Skin epidermis (tissue), 12 donors: ENCODE measurements at regions not wholly inside any gene's neighbourhood (a gene's known extent, or its start where the extent isn't known, plus 50 kb on each side); places are given as distances from the start of the nearest gene placed in this dataset.

Experiments
- H3K27ac ChIP-seq, 21 experiments: fragments of 200-600 bp; sonication (generic) in 11 of 21; one replicate each; pipeline ENCODE4 v1.5.0; 2020; ENCODE audit warnings: mild to moderate bottlenecking in 3 of 21, inconsistent platforms in 2 of 21, moderate library complexity in 2 of 21
- H3K4me3 ChIP-seq, 7 experiments: fragments of 200-600 bp; sonication (generic) in 2 of 7; one replicate each; pipeline ENCODE4 v1.5.0; 2020; ENCODE audit warnings: inconsistent platforms in 2 of 7, mild to moderate bottlenecking in 2 of 7, moderate library complexity in 1 of 7

DNA sequence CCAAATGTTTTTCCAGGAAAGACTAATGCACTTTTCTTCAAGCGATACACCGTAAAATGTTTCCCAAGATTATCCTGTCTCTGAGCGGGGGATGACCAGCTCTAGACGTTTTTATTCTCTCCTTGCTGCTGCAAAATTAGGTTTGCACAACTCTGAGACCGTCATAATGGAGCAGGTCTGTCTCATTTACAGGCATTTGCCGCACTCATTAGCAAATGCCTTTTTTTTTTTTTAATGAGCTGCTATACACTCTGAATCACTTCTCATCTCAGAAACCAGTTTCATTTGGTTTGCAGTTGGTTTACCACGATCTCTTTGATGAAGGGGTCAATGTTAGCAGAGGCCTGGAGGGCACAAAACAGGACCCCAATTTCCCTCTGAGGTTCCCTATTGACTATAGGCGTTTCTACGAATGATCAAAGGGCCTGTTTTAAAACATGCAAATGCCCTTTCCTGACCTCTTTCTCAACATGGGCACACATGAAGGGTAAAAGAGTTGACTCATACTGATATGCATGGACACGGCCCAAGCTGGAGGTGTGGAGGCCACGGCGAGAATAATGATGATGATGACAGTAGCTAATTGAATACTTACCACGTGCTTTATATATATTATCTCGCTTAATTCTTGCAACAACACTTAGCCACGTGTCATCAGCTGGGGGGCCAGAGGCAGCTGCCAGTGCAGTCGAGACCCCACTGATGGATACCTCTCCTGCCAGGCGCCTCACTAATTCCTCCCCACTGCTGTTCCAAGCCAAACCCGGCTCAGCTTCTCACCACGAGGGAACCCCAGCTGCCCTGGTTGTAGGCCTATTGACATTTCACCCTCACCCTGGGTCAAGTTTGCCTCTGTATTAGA is 89.9 kb upstream of the PTCH1 start:
- no peak overlapping the region for H3K27ac ChIP-seq
- H3K4me3 ChIP-seq, result no peak overlapping the region

DNA sequence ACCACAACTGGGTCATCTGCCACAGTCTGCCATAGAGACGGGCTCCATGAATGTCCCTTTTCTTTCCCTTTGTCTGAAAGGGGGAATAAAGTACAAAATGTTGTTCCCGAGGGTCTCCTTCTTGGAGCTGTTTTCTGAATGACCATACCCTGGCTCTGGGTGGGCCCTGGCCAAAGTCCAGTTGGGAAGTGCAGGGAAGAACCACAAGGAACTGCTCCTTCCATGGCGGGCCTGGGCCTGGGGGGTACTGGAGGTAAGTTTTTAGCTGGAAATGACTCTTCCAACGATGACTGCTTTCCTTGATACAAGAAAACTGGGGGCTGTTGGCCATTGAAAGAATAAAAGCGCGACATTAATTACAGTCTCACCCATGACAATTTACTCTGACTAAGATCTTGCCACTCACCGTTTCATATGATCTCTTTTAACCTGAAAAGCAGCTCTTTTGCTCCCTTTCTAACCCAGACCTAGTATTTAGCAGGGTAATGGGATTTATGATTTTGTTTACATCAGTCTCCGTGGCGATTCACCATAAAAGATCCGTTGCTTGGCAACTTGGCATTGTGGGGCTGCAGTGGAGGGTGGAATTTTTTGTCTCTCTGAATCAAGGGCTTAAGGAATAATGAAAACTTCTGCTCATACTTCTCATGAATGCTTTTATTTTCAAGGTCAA is 89.2 kb upstream of the PTCH1 start:
- Histone ChIP-seq H3K4me3 (no peak overlapping the region), H3K27ac (no peak overlapping the region)

DNA sequence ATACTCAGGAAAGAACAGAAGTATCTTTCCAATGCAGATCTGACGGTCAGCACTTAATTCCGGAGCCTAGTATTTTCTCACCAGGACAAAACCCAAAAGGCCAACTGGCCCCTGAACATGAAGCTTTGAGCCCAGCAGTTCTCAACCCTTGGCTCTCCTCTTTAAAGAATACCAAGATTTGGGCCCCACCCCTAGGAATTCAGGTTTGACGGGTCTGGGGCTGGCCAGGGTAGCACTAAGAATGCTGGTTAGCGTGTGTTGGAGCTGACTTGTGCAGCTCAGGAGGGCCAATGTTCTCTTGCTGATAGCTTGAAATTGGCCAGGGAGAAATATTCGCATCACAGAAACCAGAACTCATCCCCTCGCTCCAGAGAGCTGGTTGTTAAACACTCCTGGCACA is 88.3 kb upstream of the PTCH1 start:
- no peak overlapping the region for H3K4me3 ChIP-seq
- H3K27ac ChIP-seq, result no peak overlapping the region

DNA sequence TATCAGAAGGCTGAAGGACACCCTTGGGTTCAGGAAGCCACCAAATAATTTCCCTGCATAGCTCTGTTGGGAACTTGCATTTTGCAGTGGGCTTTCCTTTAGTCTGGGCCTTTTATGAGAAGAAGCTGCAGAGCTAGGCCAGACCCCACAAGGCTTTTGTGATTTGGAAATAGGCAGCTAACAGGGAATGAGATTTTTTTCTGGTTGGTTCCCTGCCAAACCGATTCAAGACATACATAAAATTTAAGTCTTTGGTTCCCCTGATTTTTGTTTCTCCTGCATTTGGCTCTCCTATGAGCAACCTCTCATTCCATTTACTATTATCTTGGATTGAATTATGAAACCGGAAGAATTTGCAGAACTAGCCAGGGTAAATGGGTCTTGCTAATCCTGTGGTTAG is 81.5 kb upstream of the PTCH1 start:
- Histone ChIP-seq H3K27ac (no peak overlapping the region), H3K4me3 (no peak overlapping the region)

DNA sequence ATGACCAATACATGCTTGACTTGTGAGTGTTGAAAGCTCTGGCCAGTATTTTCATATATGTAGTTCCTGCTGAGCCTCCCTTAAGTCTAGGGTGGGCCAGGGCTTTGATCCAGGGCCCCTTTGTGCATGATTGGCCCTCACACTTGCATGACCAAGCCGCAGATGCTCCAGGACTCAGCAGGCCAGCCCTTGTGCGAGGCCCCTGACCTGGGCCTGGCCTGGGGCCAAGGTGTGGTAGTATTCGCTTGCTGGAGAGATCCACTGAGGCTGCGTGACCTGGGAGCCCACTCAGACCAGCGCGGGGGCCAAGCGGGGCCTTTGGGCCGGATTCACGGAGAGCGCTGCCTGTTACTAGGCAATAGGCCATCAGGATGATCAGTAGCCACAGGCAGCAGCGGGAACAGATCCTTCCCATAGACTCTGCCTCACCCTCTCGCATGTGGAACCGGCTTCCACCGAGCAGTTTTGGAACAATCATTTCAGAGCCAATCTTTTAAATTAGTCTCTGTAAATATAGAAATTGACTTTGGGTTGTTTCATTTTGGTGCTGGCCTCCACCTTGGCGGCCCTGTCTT is 79.0 kb upstream of the PTCH1 start:
- Histone ChIP-seq H3K4me3 (no peak overlapping the region), H3K27ac (no peak overlapping the region)

DNA sequence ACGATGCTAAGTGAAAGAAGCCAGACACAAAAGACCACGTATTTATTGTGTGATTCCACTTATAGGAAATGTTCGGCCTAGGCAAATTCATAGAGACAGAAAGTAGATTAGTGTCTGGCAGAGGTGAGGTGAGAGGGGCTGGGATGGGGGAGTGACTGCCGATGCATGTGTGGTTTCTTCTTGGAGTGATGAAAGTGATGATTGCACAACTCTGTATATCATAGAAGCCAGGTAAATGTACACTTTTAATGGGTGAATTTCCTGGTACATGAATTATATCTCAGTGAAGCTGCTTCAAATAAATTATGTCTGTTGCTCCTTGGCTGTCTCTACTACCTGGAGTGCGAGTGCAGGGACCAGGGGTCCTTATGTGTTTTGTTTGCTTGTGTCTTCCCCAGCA is 76.2 kb upstream of the PTCH1 start:
- Histone ChIP-seq H3K27ac (no peak overlapping the region), H3K4me3 (no peak overlapping the region)

DNA sequence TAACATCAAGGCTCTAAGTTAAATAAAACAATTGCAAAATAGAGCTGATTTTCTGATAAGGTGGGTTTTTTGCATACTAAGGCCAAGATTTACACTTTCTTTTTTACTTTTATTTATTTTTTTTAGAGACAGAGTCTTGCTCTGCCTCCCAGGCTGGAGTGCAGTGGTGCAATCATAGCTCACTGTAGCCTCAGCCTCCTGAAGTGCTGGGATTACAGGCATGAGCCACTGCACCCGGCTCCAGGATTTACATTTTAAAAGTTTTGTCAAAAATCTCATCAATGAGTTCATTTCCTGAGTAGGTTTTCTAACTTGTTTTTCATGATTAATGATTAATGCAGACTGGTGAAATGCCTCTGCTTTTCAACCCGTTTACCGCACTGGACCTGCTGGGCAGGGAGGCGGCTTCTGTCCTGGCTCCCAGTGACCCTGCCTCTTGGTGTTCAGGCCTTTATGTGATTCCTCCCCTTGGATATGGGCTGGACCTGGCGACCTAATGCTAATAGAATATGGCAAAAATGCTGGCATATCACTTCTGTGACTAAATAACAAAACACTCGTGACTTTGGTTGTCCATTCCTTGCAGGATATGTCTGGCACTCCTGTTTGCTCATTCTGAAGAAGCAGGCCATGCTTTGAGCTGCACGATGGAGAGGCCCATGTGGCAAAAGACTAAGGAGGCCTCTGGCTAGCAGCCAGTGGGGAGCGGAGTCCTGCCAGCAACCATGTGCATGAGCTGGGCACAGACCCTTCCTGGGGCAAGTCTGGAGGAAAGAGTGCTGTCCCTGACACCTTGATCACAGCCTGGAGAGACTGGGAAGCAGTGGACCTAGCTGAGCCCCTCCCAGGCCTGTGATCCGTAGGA is 72.2 kb upstream of the PTCH1 start:
- no peak overlapping the region for H3K4me3 ChIP-seq
- no peak overlapping the region for H3K27ac ChIP-seq

DNA sequence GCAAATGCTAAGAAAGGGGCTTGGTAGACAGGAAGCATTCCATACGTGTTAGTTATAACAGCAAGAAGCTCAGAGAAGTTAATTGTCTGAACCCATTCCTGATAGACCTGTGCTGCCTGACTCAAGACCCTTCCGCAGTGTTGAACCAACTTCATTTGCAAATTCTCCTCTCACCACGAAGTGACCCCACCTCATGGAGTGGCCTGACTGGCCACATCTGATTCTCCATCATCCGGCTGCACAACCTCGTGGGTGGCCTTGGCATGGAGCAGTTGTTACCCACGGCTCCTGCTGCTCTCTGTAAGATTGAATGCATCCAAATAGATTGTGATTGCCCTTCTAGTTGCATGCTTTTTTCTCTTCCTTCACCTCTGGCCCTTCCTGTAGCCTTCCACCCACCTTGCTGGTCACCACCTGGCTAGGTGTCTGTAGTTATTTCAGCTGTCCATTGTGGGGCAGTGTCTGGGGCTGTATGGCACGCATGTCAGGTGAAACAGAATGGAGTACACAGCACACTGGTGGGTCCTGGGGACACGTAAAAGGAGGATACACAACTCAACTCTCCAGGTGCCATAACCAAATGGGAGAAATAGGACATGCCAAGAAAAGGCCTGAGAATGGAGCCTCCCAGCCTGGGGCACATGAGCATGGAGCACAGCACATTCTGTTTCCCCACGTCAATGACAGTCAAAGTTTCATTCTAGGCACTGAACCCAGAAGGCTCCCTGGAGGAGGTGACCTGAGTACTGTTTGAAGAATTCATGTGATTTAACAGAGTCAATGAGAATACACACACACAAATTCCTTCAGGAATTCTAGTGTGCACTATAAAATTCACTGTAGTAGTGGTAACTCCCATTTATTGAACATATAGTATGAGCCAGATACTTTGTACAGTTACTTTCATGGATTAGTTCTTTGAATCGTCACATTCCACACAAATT is 70.5 kb upstream of the PTCH1 start:
- no peak overlapping the region for H3K27ac ChIP-seq
- no peak overlapping the region for H3K4me3 ChIP-seq

DNA sequence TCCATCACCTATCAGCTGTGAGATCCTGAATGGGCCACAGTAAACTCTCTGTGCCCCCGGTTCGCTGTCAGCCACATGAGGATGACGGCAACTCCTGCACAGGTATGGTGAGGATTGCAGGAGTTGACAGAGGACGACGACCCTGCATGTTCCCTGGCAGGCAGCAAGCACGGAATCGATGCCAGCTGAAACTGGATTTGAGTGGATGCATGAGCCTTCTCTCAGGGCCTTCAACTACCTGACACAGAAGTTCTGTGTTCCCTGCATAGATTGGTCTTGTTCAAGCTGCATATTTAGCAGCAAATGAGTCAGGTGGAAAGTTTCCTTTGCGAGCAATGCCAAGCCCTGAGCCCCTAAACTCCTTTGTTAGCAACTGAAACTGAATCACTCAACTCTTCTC is 69.6 kb upstream of the PTCH1 start:
- no peak overlapping the region for H3K4me3 ChIP-seq

DNA sequence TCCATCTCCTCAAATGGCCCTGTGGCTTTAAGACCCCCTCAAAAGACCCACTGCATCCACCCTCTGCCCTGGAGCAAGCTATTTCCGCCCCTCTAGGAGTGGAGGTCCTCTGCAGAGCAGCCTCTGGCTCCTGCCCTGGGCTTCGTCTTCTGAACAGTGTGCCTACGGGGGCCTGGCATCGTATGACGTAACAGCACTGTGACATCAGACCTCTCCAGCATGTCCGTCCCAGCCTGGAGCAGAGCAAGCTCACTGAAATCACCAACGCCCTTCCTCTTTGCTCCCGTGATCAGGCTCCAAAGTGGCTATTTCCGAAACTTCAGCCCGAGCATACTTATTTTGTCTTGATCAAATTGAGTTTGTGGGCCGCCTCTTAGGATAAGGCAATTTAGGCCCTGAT is 69.1 kb upstream of the PTCH1 start:
- no peak overlapping the region for H3K4me3 ChIP-seq

More for the DNA sequence above, 69.6 kb upstream of the PTCH1 start:
- no peak overlapping the region for H3K27ac ChIP-seq

DNA sequence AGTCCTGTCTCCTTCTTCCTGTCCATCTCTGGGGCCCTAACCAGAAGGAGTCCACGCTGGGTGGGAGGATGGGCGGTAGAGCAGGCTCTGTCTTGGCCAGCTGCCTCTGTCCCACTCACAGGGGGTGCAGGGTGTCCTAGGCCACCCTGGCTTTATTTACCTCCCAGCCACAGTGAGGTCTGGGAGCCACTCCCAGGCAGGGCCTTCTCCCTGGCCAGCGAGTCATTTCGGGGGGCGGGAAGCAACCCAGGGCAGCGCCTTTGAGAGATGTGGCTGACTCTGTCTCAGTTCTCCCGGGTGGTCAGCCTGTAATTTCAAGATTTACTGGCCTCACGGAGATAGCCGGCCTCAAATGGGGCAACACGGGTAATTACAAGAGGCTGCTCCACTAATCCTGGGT is 67.4 kb upstream of the PTCH1 start:
- Histone ChIP-seq H3K27ac (no peak overlapping the region), H3K4me3 (no peak overlapping the region)

More for the DNA sequence above, 69.1 kb upstream of the PTCH1 start:
- H3K27ac ChIP-seq, result no peak overlapping the region

DNA sequence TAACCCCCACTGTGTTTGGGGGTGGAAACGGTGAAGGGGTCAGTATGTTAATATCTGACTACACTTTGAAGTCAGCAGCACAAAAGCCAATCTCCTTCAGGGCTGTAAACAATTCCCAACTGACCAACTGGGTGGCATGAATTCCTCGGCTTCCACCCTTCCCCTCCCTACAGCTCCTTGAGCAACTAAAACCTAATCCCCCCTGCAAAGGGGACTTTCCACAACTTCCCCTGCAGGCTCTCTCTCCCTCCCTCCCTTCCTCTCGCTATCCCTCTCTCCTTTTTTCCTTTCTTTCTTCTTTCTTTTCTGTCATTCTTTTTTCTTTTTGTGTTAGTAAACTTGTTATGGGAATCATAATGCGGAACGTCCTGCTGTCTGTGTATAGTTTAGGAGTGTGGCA is 65.1 kb upstream of the PTCH1 start:
- H3K4me3 ChIP-seq, result no peak overlapping the region
- H3K27ac ChIP-seq, result no peak overlapping the region

DNA sequence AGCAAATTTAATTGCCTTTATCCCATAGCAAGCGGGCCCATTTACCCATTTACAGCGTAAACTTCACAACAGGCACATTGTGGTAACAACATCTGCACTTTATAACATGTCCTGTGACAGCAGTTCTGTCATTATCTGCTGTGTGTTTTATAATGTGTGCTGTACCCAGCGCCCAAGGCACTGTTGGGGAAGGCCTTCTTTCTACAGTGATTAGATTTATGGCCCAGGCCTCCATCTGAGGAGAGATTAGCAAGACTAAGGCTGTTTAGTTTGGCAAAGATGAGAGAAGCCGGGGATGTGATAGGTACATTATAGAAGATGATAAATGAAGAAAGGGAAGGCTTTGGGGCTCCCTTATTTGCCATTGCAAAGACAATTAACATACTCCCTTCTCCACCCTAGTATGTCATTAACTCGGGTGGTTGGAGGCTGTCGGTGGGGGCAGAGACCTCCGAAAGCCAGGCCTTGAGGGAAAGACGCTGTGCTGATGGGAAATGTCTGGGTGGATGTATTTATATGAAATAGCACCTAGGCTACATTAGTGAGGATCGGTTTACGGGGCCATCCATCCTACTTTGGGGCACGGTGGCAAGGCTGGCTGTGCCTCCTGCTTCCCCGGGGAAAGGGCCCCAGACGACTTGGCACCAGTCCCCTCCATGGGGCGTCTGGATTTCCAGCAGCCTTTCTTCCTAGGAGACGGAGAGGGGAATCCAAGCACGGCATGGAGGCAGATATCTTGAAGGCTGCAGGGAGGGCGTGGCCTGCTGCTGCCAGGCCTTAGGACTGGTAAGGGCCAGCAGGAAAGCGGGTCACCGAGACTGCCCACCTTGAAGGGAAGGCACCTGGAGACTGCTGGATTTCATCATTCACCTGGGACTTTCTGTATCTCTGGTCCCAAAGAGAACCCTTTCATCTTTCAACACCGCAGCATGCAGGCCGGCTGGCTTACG is 64.3 kb upstream of the PTCH1 start:
- no peak overlapping the region for H3K27ac ChIP-seq
- no peak overlapping the region for H3K4me3 ChIP-seq

DNA sequence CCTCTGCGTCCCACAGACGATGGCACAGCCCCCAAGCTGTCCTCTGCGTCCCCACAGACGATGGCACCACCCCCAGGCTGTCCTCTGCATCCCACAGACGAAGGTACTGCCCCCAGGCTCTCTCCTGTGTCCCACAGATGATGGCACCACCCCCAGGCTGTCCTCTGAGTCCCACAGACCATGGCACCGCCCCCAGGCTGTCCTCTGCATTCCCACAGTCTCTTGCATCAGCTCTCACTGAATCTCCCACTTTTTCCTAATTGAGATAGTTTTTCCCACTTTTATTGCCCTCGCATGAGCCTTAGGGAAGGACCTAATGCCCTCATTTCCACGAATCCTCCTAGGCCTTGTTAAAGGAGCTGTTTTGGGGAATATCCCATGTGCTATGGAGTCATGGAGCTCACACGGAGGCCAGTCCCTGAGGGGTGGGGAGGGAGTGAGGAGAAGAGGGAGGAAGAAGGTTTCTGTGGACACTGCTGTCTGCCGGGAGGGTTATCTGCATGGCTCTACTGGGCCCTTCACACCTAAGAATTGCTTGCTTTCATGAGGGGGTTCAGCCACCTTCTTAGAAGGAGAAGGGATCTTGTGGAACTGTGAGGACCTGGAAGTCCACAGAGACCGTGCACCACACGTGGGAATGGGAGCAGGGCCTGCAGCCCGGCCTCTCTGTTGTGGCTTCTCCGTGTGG is 58.2 kb upstream of the PTCH1 start:
- H3K4me3 ChIP-seq, result no peak overlapping the region
- H3K27ac ChIP-seq, result no peak overlapping the region

DNA sequence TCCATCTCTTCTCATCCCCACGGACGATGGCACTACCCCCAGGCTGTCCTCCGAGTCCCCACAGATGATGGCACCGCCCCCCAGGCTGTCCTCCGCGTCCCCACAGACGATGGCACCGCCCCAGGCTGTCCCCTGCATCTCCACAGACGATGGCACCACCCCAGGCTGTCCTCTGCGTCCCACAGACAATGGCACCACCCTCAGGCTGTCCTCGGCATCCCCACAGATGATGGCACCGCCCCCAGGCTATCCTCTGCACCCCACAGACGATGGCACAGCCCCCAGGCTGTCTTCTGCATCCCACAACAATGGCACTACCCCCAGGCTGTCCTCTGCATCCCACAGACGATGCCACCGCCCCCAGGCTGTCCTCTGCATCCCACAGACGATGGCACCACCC is 57.4 kb upstream of the PTCH1 start:
- no peak overlapping the region for H3K4me3 ChIP-seq
- no peak overlapping the region for H3K27ac ChIP-seq

DNA sequence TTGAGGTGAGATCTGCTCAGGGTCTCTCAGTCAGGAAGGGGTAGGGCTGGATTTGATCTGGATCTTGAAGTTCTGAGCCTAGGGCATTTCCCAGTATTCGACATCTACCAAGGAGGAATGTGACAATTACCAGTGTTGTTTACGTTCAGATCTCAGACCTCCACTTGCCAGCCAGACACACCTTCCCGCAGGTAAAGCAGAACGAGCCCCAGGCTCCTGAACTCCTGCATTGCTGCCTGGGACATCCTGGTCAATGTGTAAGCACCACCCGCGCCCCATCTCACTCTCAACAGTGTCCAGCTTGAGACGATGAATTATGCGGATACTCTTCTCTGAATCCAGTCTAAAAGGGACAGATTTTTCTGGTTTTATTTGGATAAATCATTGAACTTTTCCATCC is 56.7 kb upstream of the PTCH1 start:
- Histone ChIP-seq H3K27ac (no peak overlapping the region), H3K4me3 (no peak overlapping the region)

DNA sequence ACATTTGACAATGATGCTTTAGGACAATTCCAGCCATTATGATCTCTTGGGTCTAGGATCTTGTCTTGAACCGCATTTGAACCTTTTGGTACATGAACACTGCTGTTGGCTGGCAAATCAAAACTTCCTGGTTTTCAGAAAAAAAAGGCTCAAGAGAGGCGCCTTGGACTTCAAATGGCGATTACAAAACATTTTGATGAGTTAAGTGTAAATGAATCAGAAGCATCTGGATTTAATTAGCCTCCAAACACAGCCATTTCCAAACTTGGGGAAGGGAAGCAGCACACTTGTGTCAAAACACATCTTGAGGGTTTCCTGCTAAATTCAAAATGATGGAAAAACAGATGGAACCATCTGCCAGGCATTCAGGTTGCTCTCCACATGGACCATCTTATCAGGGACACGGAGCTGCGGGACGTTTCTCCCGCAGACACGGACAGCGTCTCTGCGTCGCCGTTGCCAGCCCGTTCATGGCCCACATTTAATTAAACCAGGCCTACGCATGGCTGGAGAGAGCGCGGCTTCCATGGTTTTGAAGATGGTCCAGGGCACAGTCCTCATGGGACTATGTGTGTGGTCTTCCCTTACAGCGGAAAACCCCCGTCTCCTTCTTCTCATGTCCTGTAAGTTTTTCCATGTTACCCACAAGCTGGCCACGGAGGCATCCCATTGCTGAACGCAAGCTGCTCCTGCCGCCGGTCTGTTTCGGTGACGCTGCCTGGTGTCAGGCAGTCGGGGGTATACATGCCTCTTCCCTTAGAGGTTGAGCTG is 55.8 kb upstream of the PTCH1 start:
- Histone ChIP-seq H3K27ac (no peak overlapping the region), H3K4me3 (no peak overlapping the region)
